Effector CD8-positive, alpha-beta T cell (primary cell): ENCODE measurements at regions not wholly inside any gene's neighbourhood (a gene's known extent, or its start where the extent isn't known, plus 50 kb on each side); places are given as distances from the start of the nearest gene placed in this dataset.

Experiments used
- DNase-seq: peaks from one replicate; lab custom pipeline; 2025; lab: John Stamatoyannopoulos, UW

GRCh38 chr14:62156052-62156451 lies 393.8 kb downstream of the SNAPC1 start:
- no peak for DNase-seq

- no peak for DNase-seq
Observed at GRCh38 chr14:62158779-62159178, 396.6 kb downstream of the SNAPC1 start.

- no peak for DNase-seq
Observed at GRCh38 chr14:62159314-62159713, 397.1 kb downstream of the SNAPC1 start.

- DNase-seq = no peak
Observed at GRCh38 chr14:62162998-62163589, 400.9 kb downstream of the SNAPC1 start.

- DNase-seq = no peak
Observed at GRCh38 chr14:62168564-62169155, 406.4 kb downstream of the SNAPC1 start.

- DNase-seq = no peak
Observed at GRCh38 chr14:62179367-62180018, 417.3 kb downstream of the SNAPC1 start.

- DNase-seq = no peak
Observed at GRCh38 chr14:62181591-62181990, 419.4 kb downstream of the SNAPC1 start.

- DNase-seq = no peak
Observed at GRCh38 chr14:62185078-62185477, 422.9 kb downstream of the SNAPC1 start.

- DNase-seq = no peak
Observed at GRCh38 chr14:62187265-62187664, 425.0 kb downstream of the SNAPC1 start.

GRCh38 chr14:62189698-62190097 lies 427.5 kb downstream of the SNAPC1 start:
- no peak for DNase-seq

- no peak for DNase-seq
Observed at GRCh38 chr14:62206456-62206855, 444.2 kb downstream of the SNAPC1 start.

- DNase-seq = no peak
Observed at GRCh38 chr14:62209287-62209899, 447.2 kb downstream of the SNAPC1 start.

GRCh38 chr14:62213516-62213915 lies 451.3 kb downstream of the SNAPC1 start:
- no peak for DNase-seq

GRCh38 chr14:62216121-62216520 lies 453.9 kb downstream of the SNAPC1 start:
- DNase-seq = no peak

- DNase-seq = no peak
Observed at GRCh38 chr14:62234849-62235248, 472.6 kb downstream of the SNAPC1 start.

- DNase-seq = no peak
Observed at GRCh38 chr14:62244221-62244620, 482.0 kb downstream of the SNAPC1 start.

GRCh38 chr14:62247266-62247665 lies 485.0 kb downstream of the SNAPC1 start:
- no peak for DNase-seq

GRCh38 chr14:62251237-62251636 lies 489.0 kb downstream of the SNAPC1 start:
- no peak for DNase-seq

- DNase-seq = no peak
Observed at GRCh38 chr14:62253171-62253570, 491.0 kb downstream of the SNAPC1 start.

- no peak for DNase-seq
Observed at GRCh38 chr14:62253911-62254310, 491.7 kb downstream of the SNAPC1 start.

- no peak for DNase-seq
Observed at GRCh38 chr14:62269204-62269603, 507.0 kb downstream of the SNAPC1 start.

GRCh38 chr14:62270236-62270635 lies 508.0 kb downstream of the SNAPC1 start:
- no peak for DNase-seq

- no peak for DNase-seq
Observed at GRCh38 chr14:62280366-62280765, 518.1 kb downstream of the SNAPC1 start.
